ENCODE measurements at regions not wholly inside any gene's neighbourhood (a gene's known extent, or its start where the extent isn't known, plus 50 kb on each side); places are given as distances from the start of the nearest gene placed in this dataset.
"Not testable (repeated sequence)": the region's sequence is repeated elsewhere in the genome, so short reads cannot be mapped to it uniquely, and the experiment has no call there.

DNA sequence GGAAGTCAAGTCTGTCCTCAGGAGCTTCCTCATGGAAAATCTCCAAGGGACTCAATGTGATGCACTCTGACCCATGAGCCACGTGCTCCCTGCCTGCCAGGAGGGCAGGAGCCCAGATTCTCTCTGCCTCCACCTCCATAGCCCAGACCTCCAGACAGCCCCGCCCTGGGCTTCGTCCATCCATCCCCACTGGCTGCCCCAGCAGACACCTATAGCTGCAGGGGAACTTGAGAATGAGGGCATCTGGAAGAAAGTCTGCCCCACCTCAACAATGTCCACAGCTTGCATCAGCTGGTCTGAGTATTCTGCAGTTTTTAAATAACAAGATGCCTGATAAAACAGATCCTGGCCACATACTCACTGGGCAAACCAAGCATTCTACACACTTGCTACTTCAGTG lies 418.8 kb upstream of the SMIM21 start:
- DNase-seq (ENCODE audit: low spot score): no peak

GRCh38 chr18:75845413-75845812 lies 417.9 kb upstream of the SMIM21 start:
- no peak for DNase-seq (ENCODE audit: low spot score)

DNA sequence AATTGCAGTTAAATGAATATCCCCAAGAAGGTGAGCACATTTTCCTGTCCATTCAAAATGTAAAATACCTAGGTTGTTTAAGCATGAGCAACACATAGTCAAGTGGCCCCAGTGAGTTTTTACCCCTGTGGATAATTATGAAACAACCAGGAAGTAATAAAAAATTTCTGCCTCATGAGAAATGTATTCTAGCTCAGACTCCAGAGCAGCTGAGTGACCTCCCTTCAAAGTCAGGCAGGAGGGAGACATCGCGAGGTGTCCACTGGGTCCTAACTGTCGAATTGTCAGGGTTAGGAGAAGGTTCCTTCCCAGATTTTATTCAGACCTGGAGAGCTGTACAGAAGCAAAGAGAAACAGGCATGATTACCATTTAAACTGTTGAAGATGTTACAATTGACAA lies 416.6 kb upstream of the SMIM21 start:
- DNase-seq (ENCODE audit: low spot score): no peak

GRCh38 chr18:75840131-75840530 lies 412.6 kb upstream of the SMIM21 start:
- DNase-seq (ENCODE audit: low spot score): no peak

DNA sequence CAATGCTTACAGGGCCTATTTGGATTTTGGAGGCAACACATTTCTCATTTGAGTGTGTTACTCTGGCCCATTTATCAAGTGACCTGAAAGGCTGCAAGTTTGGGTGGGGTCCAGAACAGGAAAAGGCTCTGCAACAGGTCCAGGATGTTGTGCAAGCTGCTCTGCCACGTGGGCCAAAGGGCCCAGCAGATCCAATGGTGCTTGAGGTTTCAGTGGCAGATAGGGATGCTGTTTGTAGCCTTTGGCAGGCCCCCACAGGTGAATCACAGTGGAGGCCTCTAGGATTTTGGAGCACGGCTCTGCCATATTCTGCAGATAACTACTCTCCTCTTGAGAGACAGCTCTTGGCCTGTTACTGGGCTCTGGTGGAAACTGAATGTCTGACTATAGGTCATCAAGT lies 412.2 kb upstream of the SMIM21 start:
- not testable (repeated sequence) for DNase-seq (ENCODE audit: low spot score)

GRCh38 chr18:75839041-75839440 lies 411.5 kb upstream of the SMIM21 start:
- no peak for DNase-seq (ENCODE audit: low spot score)

DNA sequence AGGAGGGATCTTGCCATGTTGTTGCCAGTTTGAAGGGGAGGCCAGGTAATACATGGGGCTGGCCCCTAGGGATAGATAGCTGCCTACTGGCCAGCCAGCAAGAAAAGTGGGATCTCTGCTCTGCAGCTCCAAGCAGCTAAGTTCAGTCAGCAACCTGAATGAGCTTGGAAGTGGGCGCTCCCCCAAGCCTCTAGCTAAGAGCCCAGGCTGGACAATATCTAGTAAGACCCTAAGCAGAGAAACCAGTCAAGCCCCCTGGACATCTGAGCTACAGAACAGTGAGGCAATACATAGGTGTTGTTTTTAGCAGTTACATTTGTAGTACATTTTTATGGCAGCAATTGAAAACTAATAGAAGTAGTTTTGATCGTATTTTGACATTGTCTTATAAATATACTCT lies 409.8 kb upstream of the SMIM21 start:
- no peak for DNase-seq (ENCODE audit: low spot score)

- no peak for DNase-seq (ENCODE audit: low spot score)
Observed at GRCh38 chr18:75836516-75836915, 409.0 kb upstream of the SMIM21 start.

DNA sequence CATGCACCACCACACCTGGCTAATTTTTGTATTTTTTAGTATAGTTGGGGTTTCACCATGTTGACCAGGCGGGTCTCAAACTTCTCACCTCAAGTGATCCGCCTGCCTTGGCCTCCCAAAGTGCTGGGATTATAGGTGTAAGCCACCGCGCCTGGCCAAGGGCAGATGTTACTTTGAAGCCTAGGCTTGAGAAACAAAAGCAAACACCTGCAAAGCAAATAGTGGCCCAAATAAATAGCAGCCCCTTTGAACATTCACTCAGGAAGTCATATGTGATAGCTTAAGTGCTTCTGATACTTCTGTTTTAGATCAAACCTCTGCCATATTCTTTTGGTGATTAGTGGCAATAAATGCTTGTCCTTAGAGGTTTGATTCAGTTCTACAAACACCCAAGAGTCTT lies 404.5 kb upstream of the SMIM21 start:
- no peak for DNase-seq (ENCODE audit: low spot score)

GRCh38 chr18:75830828-75831227 lies 403.3 kb upstream of the SMIM21 start:
- no peak for DNase-seq (ENCODE audit: low spot score)

DNA sequence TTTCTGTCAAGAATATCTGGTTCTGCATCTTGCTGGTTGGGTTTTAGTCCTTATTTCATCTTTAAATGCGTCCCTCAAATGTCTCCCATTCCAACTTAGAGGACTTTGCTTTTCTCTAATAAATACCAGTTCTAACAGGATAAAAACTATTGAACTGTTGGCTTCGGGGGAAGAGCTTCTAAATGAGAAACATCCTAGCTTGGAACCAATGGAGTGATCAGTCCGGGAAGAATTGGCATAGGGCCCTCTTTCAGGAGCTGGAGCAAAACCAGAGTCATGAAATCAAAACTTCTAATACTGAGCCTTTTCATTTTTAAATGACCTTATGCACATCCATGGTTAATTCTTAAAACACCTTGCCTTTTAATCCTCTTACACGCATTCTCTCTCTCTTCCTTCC lies 401.6 kb upstream of the SMIM21 start:
- no peak for DNase-seq (ENCODE audit: low spot score)

- no peak for DNase-seq (ENCODE audit: low spot score)
Observed at GRCh38 chr18:75828379-75828778, 400.9 kb upstream of the SMIM21 start.

DNA sequence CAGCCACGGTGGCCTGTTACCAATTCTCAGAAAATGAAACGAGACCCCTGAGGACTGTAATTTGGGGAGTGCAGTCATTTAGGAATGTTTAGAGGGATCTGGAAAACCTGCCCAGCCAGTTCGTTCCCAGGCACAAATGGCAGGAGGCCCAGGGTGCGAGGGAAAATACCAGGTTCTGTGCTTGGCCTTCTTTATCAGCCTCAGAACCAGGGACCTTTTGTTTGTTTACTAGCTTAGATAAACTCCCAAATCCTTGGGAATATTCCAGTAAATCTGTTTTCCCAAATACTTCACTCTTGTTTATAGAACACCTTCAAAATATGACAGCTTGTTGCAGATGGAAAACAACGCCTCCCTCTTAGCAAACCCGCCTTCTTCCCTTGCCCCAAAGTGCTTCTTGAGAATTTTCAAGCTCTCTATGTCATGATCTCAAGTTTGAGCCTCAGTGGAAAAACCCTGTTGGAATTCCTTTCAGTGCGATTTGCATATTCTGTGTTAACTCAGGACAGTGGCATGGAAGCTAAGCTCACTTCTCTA lies 400.3 kb upstream of the SMIM21 start:
- no peak for DNase-seq (ENCODE audit: low spot score)

GRCh38 chr18:75824661-75825060 lies 397.2 kb upstream of the SMIM21 start:
- no peak for DNase-seq (ENCODE audit: low spot score)

- DNase-seq (ENCODE audit: low spot score): no peak
Observed at GRCh38 chr18:75823471-75823870, 396.0 kb upstream of the SMIM21 start.

- DNase-seq (ENCODE audit: low spot score): no peak
Observed at GRCh38 chr18:75818383-75818782, 390.9 kb upstream of the SMIM21 start.

- no peak for DNase-seq (ENCODE audit: low spot score)
Observed at GRCh38 chr18:75815767-75816166, 388.3 kb upstream of the SMIM21 start.

DNA sequence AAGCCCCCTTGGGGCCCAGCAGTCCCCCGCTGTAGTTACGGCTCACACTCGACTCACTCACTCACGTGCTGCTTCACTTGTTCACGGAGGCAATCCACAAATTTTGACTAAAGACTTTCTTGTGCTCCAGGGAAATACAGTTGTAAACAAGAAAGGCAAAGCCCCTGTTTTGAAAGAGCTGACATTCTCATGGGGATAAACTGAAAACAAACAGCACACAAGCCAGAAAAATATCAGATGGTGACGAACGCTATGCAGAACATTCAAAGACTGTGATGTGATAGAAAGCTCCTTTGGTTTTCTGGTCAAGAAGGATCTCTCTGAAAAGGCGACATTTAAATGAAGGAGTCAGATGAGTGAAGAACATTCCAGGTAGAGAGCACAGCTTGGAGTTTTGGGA lies 385.3 kb upstream of the SMIM21 start:
- DNase-seq (ENCODE audit: low spot score): no peak

GRCh38 chr18:75810961-75811551 lies 383.6 kb upstream of the SMIM21 start:
- no peak for DNase-seq (ENCODE audit: low spot score)

DNA sequence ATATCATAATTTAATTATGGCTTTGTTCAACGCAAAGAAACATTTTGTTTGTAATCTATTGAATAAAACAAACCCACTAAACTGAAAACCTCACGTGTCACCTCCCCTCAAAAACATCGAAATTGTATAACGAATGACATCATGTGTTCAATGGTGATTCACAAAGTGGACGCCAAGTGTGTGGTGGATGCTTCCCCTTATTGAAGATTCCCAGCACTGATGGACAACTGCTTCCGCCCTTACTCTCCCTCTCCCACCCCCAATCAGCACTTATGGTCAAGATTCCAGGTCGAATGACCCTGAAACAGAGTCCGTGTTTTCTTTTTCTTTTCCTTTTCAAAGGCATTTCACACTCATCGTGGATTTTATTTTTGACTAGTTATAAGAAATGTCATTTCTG lies 383.0 kb upstream of the SMIM21 start:
- DNase-seq (ENCODE audit: low spot score): no peak

DNA sequence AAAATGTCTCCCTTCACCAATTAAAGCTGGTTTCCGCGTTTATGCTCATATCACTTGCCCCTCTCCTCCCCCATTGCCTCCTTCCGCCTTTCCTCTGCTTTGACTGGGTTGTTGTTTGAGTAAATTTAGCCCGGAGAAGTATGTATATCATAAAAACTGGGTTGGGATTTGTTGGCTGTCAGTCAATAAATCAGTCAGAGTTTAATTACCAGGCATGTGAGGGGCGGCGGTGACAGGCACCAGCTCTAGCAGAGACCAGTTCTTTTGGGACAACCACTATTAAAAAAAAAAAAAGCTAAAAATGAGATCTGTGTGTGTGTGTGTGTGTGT lies 382.4 kb upstream of the SMIM21 start:
- DNase-seq (ENCODE audit: low spot score): no peak

- no peak for DNase-seq (ENCODE audit: low spot score)
Observed at GRCh38 chr18:75809151-75809925, 381.8 kb upstream of the SMIM21 start.

DNA sequence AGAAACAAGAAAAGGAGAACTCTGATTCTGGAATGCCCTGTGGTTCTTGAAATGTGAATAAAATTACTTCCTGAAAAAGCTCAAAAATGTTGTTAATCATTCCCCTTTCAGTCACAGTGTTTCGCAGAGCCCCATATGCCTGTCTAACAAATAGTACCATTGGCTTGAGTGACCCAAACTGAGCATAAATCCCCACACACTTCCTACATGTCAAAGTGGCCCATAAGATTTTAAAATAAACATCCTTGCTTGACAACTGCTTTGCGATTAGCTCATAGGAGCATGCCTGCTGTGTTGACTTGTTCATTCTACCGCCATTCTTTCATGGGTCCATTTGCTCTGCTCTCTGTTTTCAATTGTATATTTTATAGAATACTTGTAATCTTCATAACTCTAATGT lies 377.8 kb upstream of the SMIM21 start:
- no peak for DNase-seq (ENCODE audit: low spot score)

- DNase-seq (ENCODE audit: low spot score): no peak
Observed at GRCh38 chr18:75802681-75803080, 375.2 kb upstream of the SMIM21 start.

Measured in globus pallidus (tissue), 1 donor.